HG03045 (cell line): ENCODE measurements at regions not wholly inside any gene's neighbourhood (a gene's known extent, or its start where the extent isn't known, plus 50 kb on each side); places are given as distances from the start of the nearest gene placed in this dataset.
A peak's percentile ranks its signal among the peaks of the same experiment; 100 is the strongest.

Experiments used
- ATAC-seq: cut with Tn5 transposase; IDR thresholded peaks from one replicate; pipeline ENCODE4 v1.9.1; 2021; ENCODE audit warnings: mild to moderate bottlenecking, moderate library complexity; ENCODE audit not compliant: unreplicated experiment

DNA sequence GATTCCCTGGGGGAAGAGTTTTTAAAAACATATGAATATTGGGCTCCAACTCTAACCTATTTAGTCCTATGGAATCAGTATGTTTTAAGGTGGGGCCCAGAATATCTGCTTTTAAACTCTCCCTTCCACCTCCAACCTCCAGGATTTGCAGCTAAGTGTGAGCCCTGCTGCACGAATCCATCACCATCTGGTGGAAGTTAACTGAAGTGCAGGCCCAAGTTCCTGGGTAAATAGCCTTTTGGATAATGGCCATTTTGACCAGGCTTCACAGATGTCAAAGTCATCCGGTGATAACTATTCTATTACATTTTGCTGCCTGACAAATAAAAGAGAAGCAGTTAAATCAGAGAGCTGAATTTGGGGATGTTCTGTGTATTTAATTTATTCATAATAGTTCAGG is 58.1 kb upstream of the RMST start:
- ATAC-seq = peak; percentile 70

- ATAC-seq = no peak
Measured at GRCh38 chr12:97408363-97408762, 54.2 kb upstream of the RMST start.

DNA sequence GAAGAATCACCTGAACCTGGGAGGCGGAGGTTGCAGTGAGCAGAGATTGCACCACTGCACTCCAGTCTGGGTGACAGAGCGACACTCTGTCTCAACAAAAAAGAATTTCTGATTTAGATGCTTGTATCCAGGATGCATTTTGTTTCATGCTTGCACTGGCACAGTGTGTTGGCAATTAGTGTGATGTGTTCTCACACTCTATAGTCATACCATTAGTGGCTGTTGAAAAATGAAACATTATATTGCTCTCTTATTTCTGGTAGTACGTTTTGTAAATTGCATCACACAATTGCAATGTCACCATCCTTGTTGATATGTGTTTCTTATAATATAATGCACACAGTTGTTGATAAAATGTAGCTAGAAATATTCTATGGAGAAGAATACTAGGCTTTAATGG is 51.3 kb upstream of the RMST start:
- no peak for ATAC-seq
